Keratinocyte (primary cell): ENCODE measurements at regions not wholly inside any gene's neighbourhood (a gene's known extent, or its start where the extent isn't known, plus 50 kb on each side); places are given as distances from the start of the nearest gene placed in this dataset.

ENCODE experiments used
- DNase-seq: peaks from one replicate; pipeline ENCODE4 v3.0.0-alpha.2; 2011; ENCODE audit warnings: low read depth, missing footprints, low spot score
- FAIRE-seq: peaks from 2 replicates; lab custom pipeline; 2011; peaks lifted over from hg19 to GRCh38; lab: Jason Lieb, UNC
- H2AFZ ChIP-seq: 2 replicates; pipeline ENCODE4 v1.6.0; 2012; ENCODE audit warnings: low read length, control low read depth, inconsistent platforms; ENCODE audit not compliant: control insufficient read depth
- H3K27ac ChIP-seq: 2 replicates; pipeline ENCODE4 v1.5.1; 2011; ENCODE audit warnings: low read length; ENCODE audit not compliant: control insufficient read depth, insufficient read depth
- H3K27me3 ChIP-seq: 3 replicates; pipeline ENCODE4 v1.6.0; 2011; ENCODE audit warnings: low read length; ENCODE audit not compliant: control insufficient read depth, insufficient read depth; ENCODE audit errors: extremely low read depth
- H3K36me3 ChIP-seq, 2 experiments: 2 replicates in 1 of 2; 3 replicates in 1 of 2; pipeline ENCODE4 v1.5.1; 2011; ENCODE audit warnings: low read length in 2 of 2, mild to moderate bottlenecking in 1 of 2; ENCODE audit not compliant: control insufficient read depth in 2 of 2, insufficient read depth in 2 of 2; ENCODE audit errors: extremely low read depth in 1 of 2
- H3K4me1 ChIP-seq: 3 replicates; pipeline ENCODE4 v1.5.1; 2011; ENCODE audit warnings: low read length; ENCODE audit not compliant: control insufficient read depth, insufficient read depth; ENCODE audit errors: extremely low read depth
- H3K4me2 ChIP-seq: 3 replicates; pipeline ENCODE4 v1.6.0; 2011; ENCODE audit warnings: low read depth, low read length; ENCODE audit not compliant: control insufficient read depth, insufficient read depth; ENCODE audit errors: extremely low read depth
- H3K4me3 ChIP-seq, 3 experiments: fragments of 200-600 bp in 1 of 3; sonication (generic) in 1 of 3; 2 replicates in 2 of 3; 3 replicates in 1 of 3; pipeline ENCODE4 v1.5.1; 2011 to 2016; ENCODE audit warnings: low read length in 3 of 3, mild to moderate bottlenecking in 3 of 3, control low read depth in 2 of 3, inconsistent platforms in 1 of 3, low read depth in 1 of 3, mixed read lengths in 1 of 3, mixed run types in 1 of 3, moderate library complexity in 1 of 3; ENCODE audit not compliant: control insufficient read depth in 2 of 3, insufficient read depth in 2 of 3; ENCODE audit errors: extremely low read depth in 1 of 3
- H3K79me2 ChIP-seq: 2 replicates; pipeline ENCODE4 v1.6.0; 2012; ENCODE audit warnings: low read length; ENCODE audit not compliant: control insufficient read depth, insufficient read depth
- H3K9ac ChIP-seq: 3 replicates; pipeline ENCODE4 v1.6.0; 2011; ENCODE audit warnings: low read length; ENCODE audit not compliant: control insufficient read depth, insufficient read depth; ENCODE audit errors: extremely low read depth
- H3K9me1 ChIP-seq: 3 replicates; pipeline ENCODE4 v1.6.0; 2011; ENCODE audit warnings: low read length; ENCODE audit not compliant: control insufficient read depth, insufficient read depth; ENCODE audit errors: extremely low read depth
- H3K9me3 ChIP-seq: 2 replicates; pipeline ENCODE4 v1.5.1; 2012; ENCODE audit warnings: low read depth, low read length; ENCODE audit not compliant: control insufficient read depth
- H4K20me1 ChIP-seq: 3 replicates; pipeline ENCODE4 v1.6.0; 2011; ENCODE audit warnings: low read length; ENCODE audit not compliant: control insufficient read depth, insufficient read depth; ENCODE audit errors: extremely low read depth
- CTCF ChIP-seq, 3 experiments: IDR thresholded peaks in 1 of 3; conservative IDR thresholded peaks in 1 of 3; optimal IDR thresholded peaks in 1 of 3; 2 replicates in 2 of 3; 3 replicates in 1 of 3; pipeline versions ENCODE3 to v1.5.1; 2011; ENCODE audit warnings: low read length in 3 of 3, mild to moderate bottlenecking in 3 of 3, moderate library complexity in 2 of 3, control low read depth in 1 of 3, inconsistent platforms in 1 of 3; ENCODE audit not compliant: insufficient read depth in 2 of 3; ENCODE audit errors: extremely low read depth in 1 of 3
- EZH2 ChIP-seq: IDR thresholded peaks from one replicate; pipeline ENCODE4 v1.6.1; 2012; ENCODE audit warnings: inconsistent platforms, mild to moderate bottlenecking, low read length, moderate library complexity
- dilution Hi-C: fragments of 300-500 bp; cut with MboI; formaldehyde crosslinking; loops from one replicate; pipeline ENCODE4 v1.7.0; 2020; ENCODE audit warnings: low sequenced_read_pairs; ENCODE audit not compliant: extremely low pct_ligation_motif_present

- dilution Hi-C loops: no loop called here
- no peak for FAIRE-seq
Observed at GRCh38 chr10:85039311-85039710, 710.9 kb downstream of the CCSER2 start.

GRCh38 chr10:85043207-85043606, 714.8 kb downstream of the CCSER2 start:
- H3K9ac ChIP-seq: no peak overlapping the region
- TF ChIP-seq CTCF (optimal IDR thresholded peaks at IDR 0.05 in 1 of 3, IDR thresholded peaks at IDR 0.05 in 1 of 3, conservative IDR thresholded peaks at IDR 0.05 in 1 of 3; ENCODE audit: extremely low read depth in 1 of 3, insufficient read depth in 2 of 3, low read length in 3 of 3): no peak
- no peak for TF ChIP-seq EZH2
- no peaks in the 10 kb centered on the region for H3K4me1 ChIP-seq
- H3K36me3 ChIP-seq: no peaks in the 10 kb centered on the region
- H3K27me3 ChIP-seq: no peaks in the 10 kb centered on the region
- no peak overlapping the region for H2AFZ ChIP-seq
- dilution Hi-C loops: no loop called here
- H3K79me2 ChIP-seq: no peaks in the 10 kb centered on the region
- H3K4me2 ChIP-seq: no peak overlapping the region
- no peaks in the 10 kb centered on the region for H4K20me1 ChIP-seq
- H3K9me1 ChIP-seq: no peaks in the 10 kb centered on the region
- H3K9me3 ChIP-seq: no peaks in the 10 kb centered on the region
- DNase-seq (no peak), FAIRE-seq (no peak)
- H3K27ac ChIP-seq: no peak overlapping the region
- no peak overlapping the region for H3K4me3 ChIP-seq

More at GRCh38 chr10:85039311-85039710, 710.9 kb downstream of the CCSER2 start:
- H3K27ac ChIP-seq: no peak overlapping the region
- H3K36me3 ChIP-seq: no peaks in the 10 kb centered on the region
- no peak overlapping the region for H3K9ac ChIP-seq
- no peaks in the 10 kb centered on the region for H3K4me1 ChIP-seq
- TF ChIP-seq CTCF (optimal IDR thresholded peaks at IDR 0.05 in 1 of 3, IDR thresholded peaks at IDR 0.05 in 1 of 3, conservative IDR thresholded peaks at IDR 0.05 in 1 of 3; ENCODE audit: extremely low read depth in 1 of 3, insufficient read depth in 2 of 3, low read length in 3 of 3): no peak
- no peak for TF ChIP-seq EZH2
- H4K20me1 ChIP-seq: no peaks in the 10 kb centered on the region
- no peak overlapping the region for H2AFZ ChIP-seq
- no peak overlapping the region for H3K4me2 ChIP-seq
- no peak for DNase-seq
- H3K27me3 ChIP-seq: no peaks in the 10 kb centered on the region
- no peaks in the 10 kb centered on the region for H3K9me3 ChIP-seq
- no peak overlapping the region for H3K4me3 ChIP-seq
- no peaks in the 10 kb centered on the region for H3K79me2 ChIP-seq
- H3K9me1 ChIP-seq: no peaks in the 10 kb centered on the region
